Spinal cord (tissue), 9 donors: ENCODE measurements at regions not wholly inside any gene's neighbourhood (a gene's known extent, or its start where the extent isn't known, plus 50 kb on each side); places are given as distances from the start of the nearest gene placed in this dataset.
"Not testable (repeated sequence)": the region's sequence is repeated elsewhere in the genome, so short reads cannot be mapped to it uniquely, and the experiment has no call there.

Experiments used
- DNase-seq, 6 donors: peaks; one replicate each; pipeline versions ENCODE4 v3.0.0 to v3.0.0-alpha.2; 2013 to 2015; ENCODE audit warnings: low spot score in 6 of 6, low read depth in 4 of 6
- H3K27ac ChIP-seq: one replicate; pipeline ENCODE4 v1.5.1; 2013; ENCODE audit warnings: low read depth, low read length, control low read depth
- H3K27me3 ChIP-seq: one replicate; pipeline ENCODE4 v1.6.1; 2013; ENCODE audit warnings: low read length; ENCODE audit not compliant: control insufficient read depth, insufficient read depth
- H3K36me3 ChIP-seq: one replicate; pipeline ENCODE4 v1.6.1; 2013; ENCODE audit warnings: low read length; ENCODE audit not compliant: control insufficient read depth, insufficient read depth
- H3K4me1 ChIP-seq: one replicate; pipeline ENCODE4 v1.6.1; 2013; ENCODE audit warnings: low read length; ENCODE audit not compliant: control insufficient read depth, insufficient read depth
- H3K4me3 ChIP-seq: one replicate; pipeline ENCODE4 v1.5.1; 2013; ENCODE audit warnings: low read depth, low read length, control low read depth
- H3K9me3 ChIP-seq: one replicate; pipeline ENCODE4 v1.6.1; 2013; ENCODE audit warnings: low read length; ENCODE audit not compliant: control insufficient read depth, insufficient read depth
- WGBS: methylation state at CpG from one replicate; pipeline ENCODE4 v1.1.5; 2013; ENCODE audit warnings: missing lambda C conversion rate; ENCODE audit not compliant: insufficient coverage; 5-methylcytosine and 5-hydroxymethylcytosine counted together
- donor health status: healthy.

DNA sequence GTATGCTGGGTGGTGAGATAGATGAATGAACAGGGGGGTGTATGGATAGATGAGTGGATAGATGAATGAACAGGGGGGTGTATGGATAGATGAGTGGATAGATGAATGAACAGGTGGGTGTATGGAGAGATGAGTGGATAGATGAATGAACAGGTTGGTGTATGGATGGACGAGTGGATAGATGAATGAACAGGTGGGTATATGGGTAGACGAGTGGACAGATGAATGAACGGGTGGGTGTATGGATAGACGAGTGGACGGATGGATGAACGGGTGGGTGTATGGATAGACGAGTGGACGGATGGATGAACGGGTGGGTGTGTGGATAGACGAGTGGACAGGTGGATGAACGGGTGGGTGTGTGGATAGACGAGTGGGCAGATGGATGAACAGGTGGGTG lies 110.3 kb upstream of the ZNF469 start:
- not testable (repeated sequence) for H3K4me3 ChIP-seq, H3K36me3 ChIP-seq, H3K9me3 ChIP-seq, H3K27me3 ChIP-seq, DNase-seq, H3K4me1 ChIP-seq, H3K27ac ChIP-seq
- 98% methylated on average over 10 of the region's 12 CpGs for WGBS

DNA sequence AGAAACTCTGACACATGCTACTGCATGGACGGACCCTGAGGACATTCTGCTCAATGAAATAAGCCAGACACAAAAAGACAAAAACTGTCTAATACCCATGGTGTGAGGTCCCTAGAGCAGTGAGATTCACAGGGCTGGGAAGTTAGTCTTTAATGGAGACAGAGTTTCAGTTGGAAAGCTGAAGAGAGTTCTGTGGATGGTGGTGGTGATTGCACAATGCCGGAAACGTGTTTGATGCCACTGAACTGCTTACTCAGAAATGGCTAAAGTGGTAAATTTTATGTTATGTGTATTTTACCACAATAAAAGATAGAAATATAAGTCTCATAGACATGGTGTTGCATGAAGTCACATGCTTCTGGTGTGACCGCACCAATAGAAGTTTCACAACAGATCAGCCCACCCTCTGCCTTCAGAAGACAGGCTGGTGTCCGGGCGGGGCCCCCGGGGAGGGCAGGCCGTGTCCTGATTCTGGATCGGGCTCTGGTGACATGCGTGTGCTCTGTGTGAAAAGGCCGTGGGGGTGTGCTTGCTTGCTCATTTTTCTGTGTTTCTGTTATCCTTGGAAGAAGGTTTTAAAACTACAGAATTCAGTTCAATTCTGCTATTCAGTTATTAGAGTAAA lies 108.5 kb upstream of the ZNF469 start:
- H3K36me3 ChIP-seq, H3K9me3 ChIP-seq, H3K4me3 ChIP-seq, H3K27me3 ChIP-seq, DNase-seq, H3K4me1 ChIP-seq, H3K27ac ChIP-seq: not testable (repeated sequence)
- WGBS: no CpG with 5 or more reads among the region's 11 CpGs

DNA sequence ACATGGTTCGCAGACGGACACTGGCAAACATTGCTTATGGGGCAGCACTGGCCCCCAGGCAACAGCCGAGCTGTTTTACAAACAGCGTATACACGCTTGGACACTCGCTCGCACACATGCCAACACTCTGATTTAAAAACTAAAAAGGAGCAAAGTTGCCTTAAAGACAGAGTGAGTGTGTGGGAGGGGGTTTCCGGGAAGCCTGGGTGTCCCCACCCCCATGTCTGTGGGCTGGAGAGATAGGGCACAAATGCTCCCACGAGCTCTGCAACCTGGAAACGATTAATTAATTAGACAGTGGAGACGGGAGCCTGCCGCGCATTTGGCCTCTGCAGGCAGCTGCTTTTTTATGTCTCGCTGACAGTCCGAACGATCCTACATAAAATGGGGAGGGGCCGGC lies 107.9 kb upstream of the ZNF469 start:
- H3K4me1 ChIP-seq: peaks cover 7% of the 10 kb centered on the region
- no peaks in the 10 kb centered on the region for H3K27me3 ChIP-seq
- no peak overlapping the region for H3K27ac ChIP-seq
- WGBS: 21% methylated on average over 4 of the region's 17 CpGs
- no peak overlapping the region for H3K4me3 ChIP-seq
- H3K36me3 ChIP-seq: no peaks in the 10 kb centered on the region
- no peak for DNase-seq
- H3K9me3 ChIP-seq: peaks cover 4% of the 10 kb centered on the region

GRCh38 chr16:88275336-88276122 lies 107.2 kb upstream of the ZNF469 start:
- 88% methylated on average over 7 of the region's 21 CpGs for WGBS
- not testable (repeated sequence) for H3K4me1 ChIP-seq, H3K4me3 ChIP-seq, H3K36me3 ChIP-seq, H3K27ac ChIP-seq, H3K9me3 ChIP-seq, DNase-seq, H3K27me3 ChIP-seq

DNA sequence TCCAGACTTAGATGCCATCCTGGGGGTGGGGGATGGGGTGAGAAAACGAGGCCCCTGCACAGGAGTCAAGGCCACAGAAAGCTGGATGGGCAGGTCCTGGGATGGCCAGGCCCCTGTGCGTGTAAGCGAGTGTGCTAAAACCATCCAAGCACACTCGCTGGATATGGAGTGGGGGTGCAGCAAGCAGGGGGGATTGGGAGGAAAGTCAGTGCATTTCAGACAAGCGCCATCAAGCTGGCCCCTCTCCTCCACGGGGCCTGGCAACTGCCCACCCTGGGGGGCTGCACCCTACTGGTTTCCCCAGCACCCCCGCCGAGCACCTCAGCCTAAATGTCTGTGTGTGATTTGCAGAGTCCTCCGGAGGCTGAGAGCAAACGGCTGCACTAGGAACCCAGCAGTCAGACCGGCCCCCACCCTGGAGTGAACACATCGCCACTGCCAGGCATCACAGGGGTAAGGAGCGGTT lies 106.6 kb upstream of the ZNF469 start:
- WGBS: 76% methylated on average over 9 of the region's 13 CpGs
- H3K27me3 ChIP-seq, DNase-seq, H3K4me3 ChIP-seq, H3K36me3 ChIP-seq, H3K4me1 ChIP-seq, H3K27ac ChIP-seq, H3K9me3 ChIP-seq: not testable (repeated sequence)

DNA sequence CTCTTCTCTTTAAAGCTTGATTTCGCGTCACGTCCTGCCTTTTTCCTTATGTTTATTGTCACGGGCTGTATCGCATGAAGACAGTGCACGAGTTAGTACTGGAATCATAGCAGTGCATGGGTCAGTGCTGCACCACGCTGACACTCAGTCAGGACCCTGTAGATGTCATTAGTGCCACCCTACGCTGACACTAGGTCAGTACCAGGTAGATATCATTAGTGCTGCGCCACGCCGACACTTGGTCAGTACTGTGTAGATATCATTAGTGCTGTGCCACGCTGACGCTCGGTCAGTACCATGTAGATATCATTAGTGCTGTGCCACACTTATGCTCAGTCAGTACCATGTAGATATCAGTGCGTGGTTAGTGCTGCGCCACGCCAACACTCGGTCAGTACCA lies 106.2 kb upstream of the ZNF469 start:
- no peaks in the 10 kb centered on the region for H3K27me3 ChIP-seq
- WGBS: 92% methylated on average over 15 of the region's 18 CpGs
- DNase-seq: no peak
- peaks cover 4% of the 10 kb centered on the region for H3K9me3 ChIP-seq
- H3K36me3 ChIP-seq: no peaks in the 10 kb centered on the region
- H3K4me3 ChIP-seq: no peak overlapping the region
- H3K4me1 ChIP-seq: peaks cover 7% of the 10 kb centered on the region
- no peak overlapping the region for H3K27ac ChIP-seq

- H3K27ac ChIP-seq: no peak overlapping the region
- WGBS: 95% methylated on average over 18 of the region's 18 CpGs
- H3K9me3 ChIP-seq: peaks cover 6% of the 10 kb centered on the region
- peaks cover 8% of the 10 kb centered on the region for H3K4me1 ChIP-seq
- DNase-seq: no peak
- no peak overlapping the region for H3K4me3 ChIP-seq
- H3K27me3 ChIP-seq: no peaks in the 10 kb centered on the region
- no peaks in the 10 kb centered on the region for H3K36me3 ChIP-seq
Observed at GRCh38 chr16:88279998-88280397, 102.8 kb upstream of the ZNF469 start.

- H3K27me3 ChIP-seq: no peaks in the 10 kb centered on the region
- 80% methylated on average over 9 of the region's 9 CpGs for WGBS
- H3K36me3 ChIP-seq: no peaks in the 10 kb centered on the region
- no peak overlapping the region for H3K4me3 ChIP-seq
- peaks cover 6% of the 10 kb centered on the region for H3K9me3 ChIP-seq
- no peak overlapping the region for H3K27ac ChIP-seq
- no peak for DNase-seq
- peaks cover 8% of the 10 kb centered on the region for H3K4me1 ChIP-seq
Observed at GRCh38 chr16:88281858-88282563, 100.7 kb upstream of the ZNF469 start.

DNA sequence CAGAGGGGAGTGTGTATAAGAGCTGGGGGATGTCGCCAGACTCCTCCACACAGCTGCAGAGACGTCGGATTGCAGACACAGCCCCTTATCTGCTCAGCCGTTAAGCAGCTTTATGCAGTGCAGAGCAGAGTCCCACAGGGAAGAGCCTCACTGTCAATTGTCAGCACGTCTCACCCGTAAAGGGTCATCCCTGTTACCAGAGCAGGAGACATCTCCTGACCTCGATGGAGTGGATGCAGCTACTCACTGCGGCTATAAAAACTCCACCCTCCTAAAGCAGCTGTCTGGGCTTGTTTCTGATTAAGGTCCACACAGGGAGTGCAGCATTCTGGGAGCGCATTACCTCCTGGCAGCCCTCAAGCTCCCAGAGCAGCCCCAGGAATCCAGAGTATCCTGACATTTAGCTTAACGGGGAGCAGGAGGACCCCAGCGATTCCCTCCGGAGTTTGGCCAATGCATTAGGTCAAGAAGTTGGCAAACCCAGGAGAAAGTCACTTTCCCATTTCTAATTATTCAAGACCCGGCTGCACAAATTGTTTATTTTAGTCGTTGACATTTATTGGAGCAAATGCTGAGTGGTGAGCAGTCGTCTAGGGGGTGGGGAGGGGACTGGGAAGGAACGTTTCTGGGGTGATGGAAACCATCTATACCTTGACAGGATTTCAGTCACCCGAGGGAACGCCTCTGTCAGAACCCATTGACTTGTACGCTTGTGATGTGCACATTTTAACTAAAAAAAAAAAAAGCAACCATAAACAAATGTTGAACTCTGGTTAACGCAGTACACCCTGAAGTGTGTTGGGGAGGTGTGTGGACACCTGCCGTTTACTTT lies 100.0 kb upstream of the ZNF469 start:
- H3K27me3 ChIP-seq: no peaks in the 10 kb centered on the region
- peaks cover 8% of the 10 kb centered on the region for H3K4me1 ChIP-seq
- H3K9me3 ChIP-seq: peaks cover 6% of the 10 kb centered on the region
- DNase-seq: peak in 2 of 6 donors; percentile 52 to 54
- H3K27ac ChIP-seq: no peak overlapping the region
- no peak overlapping the region for H3K4me3 ChIP-seq
- WGBS: 58% methylated on average over 12 of the region's 21 CpGs
- no peaks in the 10 kb centered on the region for H3K36me3 ChIP-seq
